A549 (cell line): ENCODE measurements at regions not wholly inside any gene's neighbourhood (a gene's known extent, or its start where the extent isn't known, plus 50 kb on each side); places are given as distances from the start of the nearest gene placed in this dataset.

Source experiments
- EP300 ChIP-seq, 2 experiments: fragments of >200 bp; sonication (Bioruptor Twin); formaldehyde crosslinking; IDR thresholded peaks; 2 replicates in 1 of 2; 3 replicates in 1 of 2; pipeline ENCODE4 v1.6.1; 2016 to 2017
- KDM5A ChIP-seq: fragments of 200-600 bp; sonication (generic); IDR thresholded peaks from 2 replicates; pipeline ENCODE4 v1.6.1; 2016; ENCODE audit warnings: antibody characterized with exemption, mild to moderate bottlenecking
- RNF2 ChIP-seq: fragments of 200-600 bp; sonication (generic); IDR thresholded peaks from 2 replicates; pipeline ENCODE4 v1.6.1; 2016; ENCODE audit warnings: low read depth, mild to moderate bottlenecking, antibody characterized with exemption, moderate library complexity, borderline replicate concordance

- no peak for TF ChIP-seq RNF2
- no peak for TF ChIP-seq KDM5A
- no peak for TF ChIP-seq EP300 (IDR thresholded peaks at IDR 0.05)
These were observed 180.3 kb downstream of the C9orf50 start for GRCh38 chr9:129440435-129441186.
